HL-60 (cell line): ENCODE measurements at regions not wholly inside any gene's neighbourhood (a gene's known extent, or its start where the extent isn't known, plus 50 kb on each side); places are given as distances from the start of the nearest gene placed in this dataset.
"Not testable (repeated sequence)": the region's sequence is repeated elsewhere in the genome, so short reads cannot be mapped to it uniquely, and the experiment has no call there.

ENCODE experiments used
- DNase-seq, 2 experiments: peaks; one replicate each; pipeline ENCODE4 v3.0.0-alpha.2; 2010 to 2020; ENCODE audit warnings: low read depth in 1 of 2, low spot score in 1 of 2
- H3K27ac ChIP-seq: fragments of 250-450 bp; sonication (Bioruptor Pico); replicated peaks from 2 replicates; pipeline ENCODE4 v1.5.1; 2020; ENCODE audit warnings: mild to moderate bottlenecking, moderate library complexity
- H3K27me3 ChIP-seq: fragments of 250-450 bp; sonication (Bioruptor Pico); 2 replicates; pipeline ENCODE4 v1.5.1; 2021; ENCODE audit warnings: mild to moderate bottlenecking, moderate library complexity; ENCODE audit not compliant: insufficient read depth, poor library complexity, severe bottlenecking
- H3K4me3 ChIP-seq: replicated peaks from 2 replicates; pipeline ENCODE4 v1.5.1; 2011; ENCODE audit warnings: mild to moderate bottlenecking, control low read depth, low read length; ENCODE audit not compliant: insufficient read depth
- CTCF ChIP-seq: IDR thresholded peaks from one replicate; pipeline ENCODE4 v1.5.1; 2011; ENCODE audit warnings: low read length, control low read depth, inconsistent platforms; ENCODE audit not compliant: insufficient read depth
- GABPA ChIP-seq: IDR thresholded peaks from 2 replicates; pipeline ENCODE4 v1.6.1; 2012; ENCODE audit warnings: low read depth
- POLR2AphosphoS5 ChIP-seq: IDR thresholded peaks from 2 replicates; pipeline ENCODE4 v1.6.1; 2012; ENCODE audit warnings: low read depth
- REST ChIP-seq: IDR thresholded peaks from 2 replicates; pipeline ENCODE4 v1.6.1; 2012; ENCODE audit warnings: low read depth; ENCODE audit not compliant: insufficient replicate concordance
- SPI1 ChIP-seq: IDR thresholded peaks from 2 replicates; pipeline ENCODE4 v1.6.1; 2012; ENCODE audit warnings: low read depth, mild to moderate bottlenecking, borderline replicate concordance

- DNase-seq: no peak
- H3K27ac ChIP-seq: no peak overlapping the region
- TF ChIP-seq CTCF: no peak
- no peak for TF ChIP-seq SPI1
- TF ChIP-seq REST: no peak
- TF ChIP-seq GABPA: no peak
- TF ChIP-seq POLR2AphosphoS5: no peak
- H3K27me3 ChIP-seq: peaks cover 20% of the 10 kb centered on the region
- H3K4me3 ChIP-seq: no peak overlapping the region
Measured at GRCh38 chr18:47696870-47697269, 233.6 kb downstream of the SMAD2 start.

DNA sequence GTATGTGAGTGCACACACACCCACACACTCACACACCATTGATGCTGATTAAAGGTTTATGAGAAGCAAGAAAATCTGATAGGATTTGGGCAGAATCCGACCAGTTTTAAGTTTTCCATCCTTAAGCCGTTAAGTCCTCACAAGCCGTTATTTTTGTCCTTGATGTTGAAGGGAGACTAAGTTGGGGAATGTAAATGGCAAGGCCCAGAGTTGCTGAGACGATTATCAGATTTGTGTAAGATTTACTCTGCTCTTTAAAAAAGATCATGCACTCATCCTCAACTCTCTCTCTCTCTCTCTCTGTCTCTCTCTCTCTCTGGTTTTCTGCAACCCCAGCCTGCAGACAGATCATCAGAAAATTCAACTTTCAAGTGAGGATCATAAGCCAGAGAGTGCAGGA lies 238.8 kb downstream of the SMAD2 start:
- DNase-seq: no peak
- Histone ChIP-seq H3K27ac (no peak overlapping the region), H3K4me3 (no peak overlapping the region), H3K27me3 (peaks cover 25% of the 10 kb centered on the region)
- TF ChIP-seq REST (no peak), CTCF (no peak)

GRCh38 chr18:47690778-47691177 lies 239.7 kb downstream of the SMAD2 start:
- not testable (repeated sequence) for H3K4me3 ChIP-seq, DNase-seq, H3K27ac ChIP-seq
- H3K27me3 ChIP-seq: peaks cover 23% of the 10 kb centered on the region

GRCh38 chr18:47689371-47689770 lies 241.1 kb downstream of the SMAD2 start:
- TF ChIP-seq GABPA (no peak), CTCF (no peak), REST (no peak), POLR2AphosphoS5 (no peak), SPI1 (no peak)

More at GRCh38 chr18:47689371-47689770, 241.1 kb downstream of the SMAD2 start:
- DNase-seq: no peak
- Histone ChIP-seq H3K4me3 (no peak overlapping the region), H3K27ac (no peak overlapping the region), H3K27me3 (peaks cover 14% of the 10 kb centered on the region)
